Endodermal cell (in vitro differentiated cells): ENCODE measurements at regions not wholly inside any gene's neighbourhood (a gene's known extent, or its start where the extent isn't known, plus 50 kb on each side); places are given as distances from the start of the nearest gene placed in this dataset.

Source experiments
- DNase-seq: peaks from one replicate; pipeline ENCODE4 v3.0.0-alpha.2; 2017
- H3K27ac ChIP-seq: 2 replicates; pipeline ENCODE4 v1.5.1; 2013; ENCODE audit warnings: mild to moderate bottlenecking, low read depth, low read length, moderate library complexity
- H3K27me3 ChIP-seq: 2 replicates; pipeline ENCODE4 v1.6.1; 2013; ENCODE audit warnings: mild to moderate bottlenecking, low read length, moderate library complexity; ENCODE audit not compliant: insufficient read depth, control insufficient read depth, poor library complexity, severe bottlenecking
- H3K36me3 ChIP-seq: 2 replicates; pipeline ENCODE4 v1.7.0; 2013; ENCODE audit warnings: mild to moderate bottlenecking, low read length, moderate library complexity; ENCODE audit not compliant: control insufficient read depth, insufficient read depth
- H3K4me1 ChIP-seq: one replicate; pipeline ENCODE4 v1.7.0; 2013; ENCODE audit warnings: low read length; ENCODE audit not compliant: control insufficient read depth, insufficient read depth
- H3K4me3 ChIP-seq: 2 replicates; pipeline ENCODE4 v1.5.1; 2013; ENCODE audit warnings: mild to moderate bottlenecking, low read length, moderate library complexity
- H3K9ac ChIP-seq: 2 replicates; pipeline ENCODE4 v1.6.1; 2013; ENCODE audit warnings: mild to moderate bottlenecking, low read length, moderate library complexity; ENCODE audit not compliant: poor library complexity, severe bottlenecking; ENCODE audit errors: extremely low read depth
- H3K9me3 ChIP-seq: 2 replicates; pipeline ENCODE4 v1.6.1; 2013; ENCODE audit warnings: mild to moderate bottlenecking, low read length, moderate library complexity; ENCODE audit not compliant: control insufficient read depth
- H3K27ac Mint-ChIP-seq: 2 replicates; pipeline ENCODE4 v1.8.0; 2020; ENCODE audit warnings: mixed read lengths
- H3K27me3 Mint-ChIP-seq: 2 replicates; pipeline ENCODE4 v1.8.0; 2021; ENCODE audit warnings: mild to moderate bottlenecking, mixed read lengths; ENCODE audit not compliant: insufficient read depth
- H3K36me3 Mint-ChIP-seq: 2 replicates; pipeline ENCODE4 v1.8.0; 2020; ENCODE audit warnings: low read depth, mixed read lengths
- H3K4me1 Mint-ChIP-seq: 2 replicates; pipeline ENCODE4 v1.8.0; 2020; ENCODE audit warnings: mixed read lengths
- H3K4me3 Mint-ChIP-seq: 2 replicates; pipeline ENCODE4 v1.8.0; 2020; ENCODE audit warnings: mild to moderate bottlenecking, moderate library complexity, mixed read lengths
- H3K9me3 Mint-ChIP-seq: 2 replicates; pipeline ENCODE4 v1.8.0; 2020; ENCODE audit warnings: mild to moderate bottlenecking, mixed read lengths
- WGBS, 2 experiments: methylation state at CpG; one replicate each; pipeline versions ENCODE4 v1.1.5 to v1.1.7; 2013; ENCODE audit warnings: missing lambda C conversion rate in 2 of 2, mixed read lengths in 1 of 2; ENCODE audit not compliant: insufficient coverage in 1 of 2, insufficient read length in 1 of 2; 5-methylcytosine and 5-hydroxymethylcytosine counted together
- TF ChIP-seq, protein P1 (sequence below): fragments of 200-600 bp; sonication (generic); conservative IDR thresholded peaks from 2 replicates; pipeline ENCODE4 v1.5.0; 2021; ENCODE audit warnings: antibody characterized with exemption, mild to moderate bottlenecking

DNA sequence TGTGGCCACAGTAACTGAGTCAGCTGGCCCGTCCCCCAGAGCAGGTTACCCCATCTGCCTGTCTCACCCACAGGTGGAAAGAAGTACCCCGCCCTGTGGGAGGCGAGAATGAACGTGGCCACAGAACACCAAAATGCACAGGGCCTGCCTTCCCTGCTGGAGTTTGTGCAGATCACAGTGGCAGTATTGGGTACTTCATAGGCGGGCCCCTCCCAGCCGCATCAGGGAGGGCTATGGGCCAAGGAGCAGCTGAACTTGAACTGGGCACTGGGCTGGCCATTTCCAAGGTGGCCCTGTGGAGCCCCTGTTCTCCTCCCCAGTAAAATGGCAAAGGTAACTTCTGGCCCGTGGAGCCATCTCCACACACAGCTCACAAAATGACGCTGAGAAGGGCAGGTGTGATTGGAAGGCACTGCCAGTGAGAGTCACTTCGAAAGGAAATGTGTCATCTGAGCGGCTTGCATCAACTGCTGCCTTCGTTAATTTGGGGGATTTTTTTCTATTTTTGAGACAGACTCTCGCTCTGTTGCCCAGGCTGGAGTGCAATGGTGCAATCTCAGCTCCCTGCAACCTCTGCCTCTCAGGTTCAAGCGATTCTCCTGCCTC is 162.9 kb downstream of the ENGASE start:
- 88 to 94% methylated on average over 13 of the region's 13 CpGs for WGBS, 2 experiments
- Histone ChIP-seq H3K4me1 (no peaks in the 10 kb centered on the region), H3K27ac (no peak overlapping the region), H3K36me3 (no peaks in the 10 kb centered on the region), H3K9ac (no peak overlapping the region), H3K27me3 (no peaks in the 10 kb centered on the region), H3K9me3 (no peaks in the 10 kb centered on the region), H3K4me3 (no peak overlapping the region)
- H3K4me3 Mint-ChIP-seq: no peak overlapping the region
- DNase-seq: no peak
- H3K27me3 Mint-ChIP-seq: no peaks in the 10 kb centered on the region
- TF ChIP-seq, protein P1, sequence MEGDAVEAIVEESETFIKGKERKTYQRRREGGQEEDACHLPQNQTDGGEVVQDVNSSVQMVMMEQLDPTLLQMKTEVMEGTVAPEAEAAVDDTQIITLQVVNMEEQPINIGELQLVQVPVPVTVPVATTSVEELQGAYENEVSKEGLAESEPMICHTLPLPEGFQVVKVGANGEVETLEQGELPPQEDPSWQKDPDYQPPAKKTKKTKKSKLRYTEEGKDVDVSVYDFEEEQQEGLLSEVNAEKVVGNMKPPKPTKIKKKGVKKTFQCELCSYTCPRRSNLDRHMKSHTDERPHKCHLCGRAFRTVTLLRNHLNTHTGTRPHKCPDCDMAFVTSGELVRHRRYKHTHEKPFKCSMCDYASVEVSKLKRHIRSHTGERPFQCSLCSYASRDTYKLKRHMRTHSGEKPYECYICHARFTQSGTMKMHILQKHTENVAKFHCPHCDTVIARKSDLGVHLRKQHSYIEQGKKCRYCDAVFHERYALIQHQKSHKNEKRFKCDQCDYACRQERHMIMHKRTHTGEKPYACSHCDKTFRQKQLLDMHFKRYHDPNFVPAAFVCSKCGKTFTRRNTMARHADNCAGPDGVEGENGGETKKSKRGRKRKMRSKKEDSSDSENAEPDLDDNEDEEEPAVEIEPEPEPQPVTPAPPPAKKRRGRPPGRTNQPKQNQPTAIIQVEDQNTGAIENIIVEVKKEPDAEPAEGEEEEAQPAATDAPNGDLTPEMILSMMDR: no peak
- no peaks in the 10 kb centered on the region for H3K9me3 Mint-ChIP-seq
- H3K36me3 Mint-ChIP-seq: no peaks in the 10 kb centered on the region
- H3K27ac Mint-ChIP-seq: no peak overlapping the region
- H3K4me1 Mint-ChIP-seq: no peaks in the 10 kb centered on the region

DNA sequence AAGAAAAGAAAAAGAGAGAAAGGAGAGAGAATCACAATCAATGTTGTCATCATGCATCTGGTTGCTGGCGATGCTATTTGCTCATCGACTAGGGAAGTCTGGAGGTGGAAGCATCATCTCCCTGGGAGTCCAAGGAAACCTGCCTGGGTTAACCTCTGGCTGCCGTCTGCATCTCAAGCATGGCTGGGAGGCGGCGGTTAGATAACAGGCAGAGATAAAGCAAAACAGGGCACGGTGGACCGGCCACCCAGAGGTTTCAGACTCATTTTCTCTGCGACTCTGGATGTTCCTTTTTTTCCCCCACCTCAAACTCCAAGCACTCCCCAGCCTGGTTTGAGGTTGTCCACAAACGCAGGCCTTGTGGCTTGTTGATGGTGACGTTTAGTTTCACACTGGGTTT is 161.2 kb downstream of the ENGASE start:
- Histone ChIP-seq H3K9ac (no peak overlapping the region), H3K4me1 (no peaks in the 10 kb centered on the region), H3K9me3 (no peaks in the 10 kb centered on the region), H3K27ac (no peak overlapping the region), H3K27me3 (no peaks in the 10 kb centered on the region), H3K4me3 (no peak overlapping the region), H3K36me3 (no peaks in the 10 kb centered on the region)
- TF ChIP-seq, protein P1: no peak
- Mint-ChIP-seq H3K27ac (no peak overlapping the region), H3K36me3 (no peaks in the 10 kb centered on the region), H3K9me3 (no peaks in the 10 kb centered on the region), H3K27me3 (no peaks in the 10 kb centered on the region), H3K4me1 (no peaks in the 10 kb centered on the region), H3K4me3 (no peak overlapping the region)
- no peak for DNase-seq
- 86% methylated on average over 6 to 10 of the region's 10 CpGs for WGBS, 2 experiments

DNA sequence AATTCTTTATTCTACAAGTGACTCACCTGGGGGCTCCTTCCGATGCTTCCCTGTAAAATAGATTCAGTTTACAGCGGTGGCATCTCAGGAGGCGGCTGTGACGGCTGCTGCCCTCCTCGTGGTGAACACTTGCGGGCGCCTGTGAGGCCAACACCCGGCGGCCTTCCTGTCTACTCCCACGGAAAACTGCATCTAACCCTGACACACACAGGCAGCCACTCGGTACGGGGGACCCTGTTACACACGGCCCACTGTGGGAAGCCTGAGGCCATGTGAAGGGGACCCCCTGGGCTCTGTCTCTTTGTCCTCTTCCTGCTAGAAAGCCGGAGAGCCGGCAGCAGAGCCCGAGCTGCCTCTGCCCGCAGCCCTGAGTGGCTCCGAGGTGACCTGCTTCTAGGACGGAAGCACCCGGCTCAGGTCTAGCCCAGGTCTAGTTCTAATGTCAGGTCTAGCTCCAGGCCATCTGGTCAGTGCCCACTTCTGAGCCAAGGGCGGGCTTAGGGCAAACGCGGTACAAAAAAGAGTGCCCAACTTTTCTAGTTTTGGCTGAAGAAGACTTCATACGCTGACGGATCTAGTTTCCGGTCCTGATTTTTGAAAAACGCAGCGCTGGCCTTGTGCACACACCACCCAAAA is 159.4 kb downstream of the ENGASE start:
- H3K27ac Mint-ChIP-seq: no peak overlapping the region
- no peak for DNase-seq
- TF ChIP-seq, protein P1: no peak
- Histone ChIP-seq H3K9ac (no peak overlapping the region), H3K9me3 (no peaks in the 10 kb centered on the region), H3K27ac (no peak overlapping the region), H3K4me1 (no peaks in the 10 kb centered on the region), H3K36me3 (no peaks in the 10 kb centered on the region), H3K4me3 (no peak overlapping the region), H3K27me3 (no peaks in the 10 kb centered on the region)
- H3K9me3 Mint-ChIP-seq: no peaks in the 10 kb centered on the region
- 87 to 89% methylated on average over 20 to 28 of the region's 28 CpGs for WGBS, 2 experiments
- no peaks in the 10 kb centered on the region for H3K36me3 Mint-ChIP-seq
- H3K4me3 Mint-ChIP-seq: no peak overlapping the region
- no peaks in the 10 kb centered on the region for H3K27me3 Mint-ChIP-seq
- no peaks in the 10 kb centered on the region for H3K4me1 Mint-ChIP-seq
